Epithelial cell of proximal tubule (primary cell): ENCODE measurements at regions not wholly inside any gene's neighbourhood (a gene's known extent, or its start where the extent isn't known, plus 50 kb on each side); places are given as distances from the start of the nearest gene placed in this dataset.
"Not testable (repeated sequence)": the region's sequence is repeated elsewhere in the genome, so short reads cannot be mapped to it uniquely, and the experiment has no call there.

Source experiments
- DNase-seq: peaks from one replicate; pipeline ENCODE4 v3.0.0-alpha.2; 2011; ENCODE audit warnings: low read depth
- H3K4me3 ChIP-seq: 2 replicates; pipeline ENCODE4 v1.5.1; 2011; ENCODE audit warnings: low read depth, mild to moderate bottlenecking, low read length
- CTCF ChIP-seq: conservative IDR thresholded peaks from 2 replicates; pipeline ENCODE4 v1.5.1; 2012; ENCODE audit warnings: low read depth, mild to moderate bottlenecking, low read length

DNA sequence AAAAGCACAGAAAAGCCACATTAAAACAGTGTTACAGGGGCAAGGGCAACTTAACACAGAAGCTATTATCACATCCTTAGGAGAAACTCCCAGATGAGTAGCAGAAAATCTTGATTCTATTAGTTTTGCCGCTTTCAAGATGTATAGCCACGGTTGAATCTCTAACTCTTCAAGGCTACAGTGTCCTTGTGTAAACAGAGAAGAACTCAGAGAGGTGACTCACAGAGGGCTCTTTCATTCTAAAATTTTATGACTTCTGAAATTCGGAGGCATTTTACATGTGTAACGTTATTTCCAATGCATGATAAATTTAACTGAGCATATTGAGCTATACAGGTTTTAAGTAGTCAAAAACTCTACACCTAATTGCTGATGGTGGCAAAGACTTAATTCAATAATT, 846.6 kb downstream of the GBE1 start:
- no peak for DNase-seq
- no peak overlapping the region for H3K4me3 ChIP-seq
- no peak for TF ChIP-seq CTCF

- H3K4me3 ChIP-seq = no peak overlapping the region
- no peak for TF ChIP-seq CTCF
These were observed 863.2 kb downstream of the GBE1 start for GRCh38 chr3:80898211-80898610.

GRCh38 chr3:80897005-80897404, 864.4 kb downstream of the GBE1 start:
- H3K4me3 ChIP-seq = not testable (repeated sequence)

More at GRCh38 chr3:80898211-80898610, 863.2 kb downstream of the GBE1 start:
- DNase-seq = no peak

GRCh38 chr3:80890571-80890970, 870.9 kb downstream of the GBE1 start:
- no peak overlapping the region for H3K4me3 ChIP-seq
- TF ChIP-seq CTCF = no peak
- DNase-seq = no peak

More at GRCh38 chr3:80897005-80897404, 864.4 kb downstream of the GBE1 start:
- DNase-seq = not testable (repeated sequence)

- no peak overlapping the region for H3K4me3 ChIP-seq
- TF ChIP-seq CTCF = no peak
- DNase-seq = no peak
These were observed 871.9 kb downstream of the GBE1 start for GRCh38 chr3:80889535-80889934.

DNA sequence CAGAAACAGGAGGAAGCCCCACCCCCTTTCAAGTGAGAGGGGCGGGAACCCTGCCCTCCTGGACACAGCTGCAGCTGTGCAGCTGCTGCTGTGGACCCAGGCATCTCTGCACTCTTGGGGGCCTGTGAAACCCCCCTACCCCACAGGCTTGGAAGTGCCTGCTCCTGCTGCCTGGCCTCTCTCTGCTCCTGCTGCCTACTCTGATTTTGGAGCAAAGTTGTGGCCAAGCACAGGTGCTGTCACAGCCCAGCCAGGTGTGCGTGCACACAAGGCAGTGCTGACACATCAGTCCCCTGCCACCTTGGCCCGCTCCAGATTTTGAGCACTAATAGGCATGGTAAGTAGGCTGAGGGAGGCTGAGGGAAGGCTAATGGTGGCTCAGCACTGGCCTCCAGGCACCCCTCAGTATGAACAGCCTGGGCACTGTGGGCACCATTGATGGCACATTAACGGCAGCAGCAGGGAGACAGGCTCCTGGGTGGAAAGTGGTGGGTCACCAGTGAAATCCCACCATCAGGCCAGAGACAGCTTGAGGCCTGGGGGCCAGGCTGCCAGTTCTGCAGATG, 890.9 kb downstream of the GBE1 start:
- no peak for DNase-seq
- no peak overlapping the region for H3K4me3 ChIP-seq
- TF ChIP-seq CTCF = no peak

DNA sequence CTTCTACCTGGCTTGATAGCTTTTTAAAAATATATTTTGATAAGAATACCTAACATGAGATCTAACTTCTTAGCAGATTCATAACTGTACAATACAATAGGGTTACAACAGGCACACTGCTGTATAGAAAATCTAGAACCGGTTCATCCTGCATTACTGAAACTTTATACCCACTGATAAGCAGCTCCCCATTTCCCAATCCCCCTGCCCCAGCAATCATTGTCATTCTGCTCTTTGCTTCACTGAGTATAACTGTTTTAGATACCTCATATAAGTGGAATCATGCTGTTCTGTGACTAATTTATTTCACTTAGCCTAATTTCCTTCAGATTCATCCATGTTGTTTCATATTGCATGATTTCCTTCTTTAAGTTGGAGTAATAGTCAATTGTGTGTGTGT, 906.0 kb downstream of the GBE1 start:
- no peak for DNase-seq

More for the DNA sequence above, 906.0 kb downstream of the GBE1 start:
- TF ChIP-seq CTCF = no peak
- no peak overlapping the region for H3K4me3 ChIP-seq
